Embryonic facial prominence (tissue), 1 donor: ENCODE measurements at regions not wholly inside any gene's neighbourhood (a gene's known extent, or its start where the extent isn't known, plus 50 kb on each side); places are given as distances from the start of the nearest gene placed in this dataset.

ENCODE experiments used
- DNase-seq: peaks from one replicate; pipeline ENCODE4 v3.0.0-alpha.2; 2016; ENCODE audit errors: extremely low spot score

GRCh38 chr20:50286174-50286511 is 95.5 kb downstream of the CEBPB start:
- DNase-seq = no peak

GRCh38 chr20:50286609-50287008 is 96.0 kb downstream of the CEBPB start:
- DNase-seq = no peak

- no peak for DNase-seq
Observed at GRCh38 chr20:50287512-50287911, 96.9 kb downstream of the CEBPB start.

GRCh38 chr20:50288128-50288623 is 97.5 kb downstream of the CEBPB start:
- DNase-seq = no peak

- DNase-seq = no peak
Observed at GRCh38 chr20:50289581-50289980, 99.0 kb downstream of the CEBPB start.

GRCh38 chr20:50290112-50290511 is 99.5 kb downstream of the CEBPB start:
- no peak for DNase-seq

GRCh38 chr20:50290808-50291207 is 100.2 kb downstream of the CEBPB start:
- no peak for DNase-seq

GRCh38 chr20:50291254-50292078 is 100.8 kb downstream of the CEBPB start:
- no peak for DNase-seq

- DNase-seq = no peak
Observed at GRCh38 chr20:50292079-50292590, 101.5 kb downstream of the CEBPB start.

GRCh38 chr20:50292591-50293283 is 102.1 kb downstream of the CEBPB start:
- no peak for DNase-seq

GRCh38 chr20:50293284-50294139 is 102.9 kb downstream of the CEBPB start:
- DNase-seq = no peak

- no peak for DNase-seq
Observed at GRCh38 chr20:50294164-50295088, 103.8 kb downstream of the CEBPB start.

- no peak for DNase-seq
Observed at GRCh38 chr20:50295345-50295744, 104.7 kb downstream of the CEBPB start.

GRCh38 chr20:50295762-50296449 is 105.3 kb downstream of the CEBPB start:
- DNase-seq = no peak

GRCh38 chr20:50296450-50297375 is 106.1 kb downstream of the CEBPB start:
- no peak for DNase-seq

- no peak for DNase-seq
Observed at GRCh38 chr20:50297498-50298376, 107.1 kb downstream of the CEBPB start.

- DNase-seq = no peak
Observed at GRCh38 chr20:50298554-50299324, 108.1 kb downstream of the CEBPB start.

GRCh38 chr20:50299325-50299629 is 108.6 kb downstream of the CEBPB start:
- no peak for DNase-seq
